B cell (primary cell): ENCODE measurements at regions not wholly inside any gene's neighbourhood (a gene's known extent, or its start where the extent isn't known, plus 50 kb on each side); places are given as distances from the start of the nearest gene placed in this dataset.

Experiments used
- EZH2 ChIP-seq: IDR thresholded peaks from 2 replicates; pipeline ENCODE4 v1.6.1; 2012; ENCODE audit warnings: borderline replicate concordance, low read depth, mild to moderate bottlenecking, moderate library complexity, low read length; ENCODE audit not compliant: insufficient read depth, poor library complexity, severe bottlenecking
- TF ChIP-seq, protein P1 (sequence below): fragments of 200-600 bp; IDR thresholded peaks from one replicate; pipeline ENCODE4 v1.8.0; 2022; ENCODE audit warnings: antibody characterized with exemption, mild to moderate bottlenecking

DNA sequence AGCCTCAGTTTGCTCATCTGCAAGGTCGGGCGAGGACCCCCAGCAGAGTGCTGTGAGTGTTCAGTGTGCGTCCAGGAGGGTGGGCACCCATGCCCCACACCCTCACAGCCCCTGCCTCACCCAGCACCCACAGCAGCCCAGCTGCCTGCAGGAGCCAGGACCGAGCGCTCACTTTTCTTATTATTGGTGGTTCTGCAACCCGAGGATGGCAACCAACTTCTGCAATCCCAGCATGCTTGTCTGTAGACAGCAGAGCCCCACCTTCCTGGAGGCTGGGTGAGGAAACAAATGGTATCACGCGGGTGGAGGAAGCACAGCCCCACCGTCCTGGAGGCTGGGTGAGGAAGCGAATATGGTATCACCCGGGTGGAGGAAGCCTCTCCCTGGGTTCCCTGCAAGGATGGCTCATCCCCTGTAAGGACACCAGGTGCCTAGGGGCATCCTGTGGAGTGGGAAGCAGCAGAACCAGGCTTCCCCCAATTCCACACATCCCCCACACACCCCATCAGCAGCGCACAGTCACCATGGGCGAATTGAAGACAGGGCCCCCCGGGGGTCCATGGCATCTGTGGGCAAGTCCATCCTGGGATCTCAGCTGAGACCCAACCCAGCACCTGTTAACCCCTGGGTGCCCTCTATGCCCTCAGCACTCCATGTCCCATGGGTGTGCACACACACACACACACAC, 220.5 kb upstream of the RAB6C start:
- TF ChIP-seq, protein P1, sequence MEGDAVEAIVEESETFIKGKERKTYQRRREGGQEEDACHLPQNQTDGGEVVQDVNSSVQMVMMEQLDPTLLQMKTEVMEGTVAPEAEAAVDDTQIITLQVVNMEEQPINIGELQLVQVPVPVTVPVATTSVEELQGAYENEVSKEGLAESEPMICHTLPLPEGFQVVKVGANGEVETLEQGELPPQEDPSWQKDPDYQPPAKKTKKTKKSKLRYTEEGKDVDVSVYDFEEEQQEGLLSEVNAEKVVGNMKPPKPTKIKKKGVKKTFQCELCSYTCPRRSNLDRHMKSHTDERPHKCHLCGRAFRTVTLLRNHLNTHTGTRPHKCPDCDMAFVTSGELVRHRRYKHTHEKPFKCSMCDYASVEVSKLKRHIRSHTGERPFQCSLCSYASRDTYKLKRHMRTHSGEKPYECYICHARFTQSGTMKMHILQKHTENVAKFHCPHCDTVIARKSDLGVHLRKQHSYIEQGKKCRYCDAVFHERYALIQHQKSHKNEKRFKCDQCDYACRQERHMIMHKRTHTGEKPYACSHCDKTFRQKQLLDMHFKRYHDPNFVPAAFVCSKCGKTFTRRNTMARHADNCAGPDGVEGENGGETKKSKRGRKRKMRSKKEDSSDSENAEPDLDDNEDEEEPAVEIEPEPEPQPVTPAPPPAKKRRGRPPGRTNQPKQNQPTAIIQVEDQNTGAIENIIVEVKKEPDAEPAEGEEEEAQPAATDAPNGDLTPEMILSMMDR = no peak
- TF ChIP-seq EZH2 = no peak
